D341Med (cell line): ENCODE measurements at regions not wholly inside any gene's neighbourhood (a gene's known extent, or its start where the extent isn't known, plus 50 kb on each side); places are given as distances from the start of the nearest gene placed in this dataset.
"Not testable (repeated sequence)": the region's sequence is repeated elsewhere in the genome, so short reads cannot be mapped to it uniquely, and the experiment has no call there.

Experiments used
- DNase-seq: peaks from one replicate; pipeline ENCODE4 v3.0.0; 2012; ENCODE audit warnings: low spot score

- no peak for DNase-seq
Observed at GRCh38 chr10:36492590-36493515, 632.5 kb upstream of the ANKRD30A start.

GRCh38 chr10:36491926-36492325 is 633.5 kb upstream of the ANKRD30A start:
- DNase-seq = no peak

- DNase-seq = no peak
Observed at GRCh38 chr10:36489611-36490228, 635.7 kb upstream of the ANKRD30A start.

GRCh38 chr10:36489181-36489580 is 636.2 kb upstream of the ANKRD30A start:
- DNase-seq = no peak

- DNase-seq = no peak
Observed at GRCh38 chr10:36488579-36488978, 636.8 kb upstream of the ANKRD30A start.

- no peak for DNase-seq
Observed at GRCh38 chr10:36479073-36479472, 646.3 kb upstream of the ANKRD30A start.

- DNase-seq = no peak
Observed at GRCh38 chr10:36476399-36476798, 649.0 kb upstream of the ANKRD30A start.

GRCh38 chr10:36475746-36476145 is 649.7 kb upstream of the ANKRD30A start:
- no peak for DNase-seq

GRCh38 chr10:36474456-36474855 is 650.9 kb upstream of the ANKRD30A start:
- no peak for DNase-seq

GRCh38 chr10:36473122-36473521 is 652.3 kb upstream of the ANKRD30A start:
- no peak for DNase-seq

- DNase-seq = no peak
Observed at GRCh38 chr10:36469585-36469984, 655.8 kb upstream of the ANKRD30A start.

GRCh38 chr10:36468620-36469019 is 656.8 kb upstream of the ANKRD30A start:
- no peak for DNase-seq

- no peak for DNase-seq
Observed at GRCh38 chr10:36465604-36466379, 659.6 kb upstream of the ANKRD30A start.

GRCh38 chr10:36464291-36464690 is 661.1 kb upstream of the ANKRD30A start:
- no peak for DNase-seq

GRCh38 chr10:36463390-36463789 is 662.0 kb upstream of the ANKRD30A start:
- no peak for DNase-seq

GRCh38 chr10:36462194-36462593 is 663.2 kb upstream of the ANKRD30A start:
- no peak for DNase-seq

GRCh38 chr10:36458437-36458836 is 667.0 kb upstream of the ANKRD30A start:
- DNase-seq = not testable (repeated sequence)

- DNase-seq = no peak
Observed at GRCh38 chr10:36457751-36458150, 667.6 kb upstream of the ANKRD30A start.

GRCh38 chr10:36455526-36456133 is 669.8 kb upstream of the ANKRD30A start:
- no peak for DNase-seq

- no peak for DNase-seq
Observed at GRCh38 chr10:36452851-36453250, 672.5 kb upstream of the ANKRD30A start.

GRCh38 chr10:36451391-36451970 is 673.9 kb upstream of the ANKRD30A start:
- no peak for DNase-seq

GRCh38 chr10:36450380-36450779 is 675.0 kb upstream of the ANKRD30A start:
- no peak for DNase-seq
